ENCODE measurements at regions not wholly inside any gene's neighbourhood (a gene's known extent, or its start where the extent isn't known, plus 50 kb on each side); places are given as distances from the start of the nearest gene placed in this dataset.
A peak's percentile ranks its signal among the peaks of the same experiment; 100 is the strongest.

DNA sequence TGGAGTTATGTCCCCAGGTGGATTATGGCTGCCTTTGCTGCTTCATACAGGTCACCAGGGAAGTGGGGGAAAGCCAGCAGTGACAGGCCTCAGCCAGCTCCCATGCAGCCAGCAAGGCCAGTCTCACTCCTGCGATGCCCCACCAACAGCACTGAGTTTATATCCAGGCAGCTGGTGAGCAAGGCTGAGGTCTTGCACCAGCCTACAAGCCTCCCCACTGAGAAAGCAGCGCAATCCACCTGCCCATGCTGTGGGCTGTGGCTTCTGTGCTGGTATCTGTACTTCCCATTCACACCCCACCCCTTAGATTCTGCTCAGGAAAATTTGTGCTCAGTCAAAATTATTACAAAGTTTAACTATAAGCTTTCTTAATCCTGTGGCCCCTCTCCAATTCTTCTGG is 153.5 kb downstream of the HHIP start:
- Histone ChIP-seq H3K36me3 (ENCODE audit: control insufficient read depth, insufficient read depth, low read length) (no peaks in the 10 kb centered on the region), H3K27me3 (ENCODE audit: control insufficient read depth, insufficient read depth, low read length) (no peaks in the 10 kb centered on the region), H3K4me3 (ENCODE audit: low read length) (no peak overlapping the region), H3K9me3 (replicated peaks; ENCODE audit: control insufficient read depth, low read depth, low read length) (peaks cover 2% of the 10 kb centered on the region), H3K4me1 (ENCODE audit: control insufficient read depth, insufficient read depth, low read length) (no peaks in the 10 kb centered on the region), H3K27ac (ENCODE audit: low read length) (no peak overlapping the region)
- 79% methylated on average over 2 of the region's 2 CpGs for WGBS (ENCODE audit: insufficient coverage)
- no peak for DNase-seq

DNA sequence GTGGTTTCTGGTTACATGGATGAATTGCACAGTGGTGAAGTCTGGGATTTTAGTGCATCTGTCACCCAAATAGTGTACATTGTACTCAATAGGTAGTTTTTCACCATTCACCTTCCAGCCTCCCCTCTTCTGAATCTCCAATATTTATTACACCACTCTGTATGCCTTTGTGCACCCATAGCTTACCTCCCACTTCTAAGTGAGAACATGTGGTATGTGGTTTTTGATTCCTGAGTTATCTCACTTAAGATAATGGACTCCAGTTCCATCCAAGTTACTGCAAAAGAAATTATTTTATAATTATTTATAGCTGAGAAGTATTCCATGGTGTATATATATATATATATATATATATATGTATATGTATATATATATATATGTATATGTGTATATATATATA is 155.8 kb downstream of the HHIP start:
- DNase-seq, result no peak
- H3K9me3 ChIP-seq (replicated peaks; ENCODE audit: control insufficient read depth, low read depth, low read length), result peaks cover 11% of the 10 kb centered on the region
- no peak overlapping the region for H3K4me3 ChIP-seq (ENCODE audit: low read length)

DNA sequence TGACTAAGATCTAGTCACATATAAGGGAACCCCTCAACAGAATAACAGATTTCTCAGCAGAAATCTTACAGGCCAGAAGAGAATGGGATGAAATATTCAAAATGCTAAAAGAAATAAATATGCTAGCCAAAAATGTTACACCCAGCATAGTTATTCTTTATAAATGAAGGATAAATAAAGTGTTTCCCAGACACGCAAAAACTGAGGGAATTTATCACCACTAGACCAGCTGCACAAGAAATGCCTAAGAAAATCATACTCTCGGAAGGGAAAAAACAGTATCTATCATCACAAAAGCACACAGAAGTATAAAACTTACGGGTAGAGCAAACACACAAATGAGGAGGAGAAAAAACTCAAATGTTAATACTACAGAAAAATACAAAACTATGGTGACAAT is 162.1 kb downstream of the HHIP start:
- Histone ChIP-seq H3K27me3 (ENCODE audit: control insufficient read depth, insufficient read depth, low read length) (no peaks in the 10 kb centered on the region), H3K9me3 (replicated peaks; ENCODE audit: control insufficient read depth, low read depth, low read length) (peaks cover 25% of the 10 kb centered on the region), H3K4me3 (ENCODE audit: low read length) (no peak overlapping the region), H3K36me3 (ENCODE audit: control insufficient read depth, insufficient read depth, low read length) (no peaks in the 10 kb centered on the region), H3K27ac (ENCODE audit: low read length) (no peak overlapping the region), H3K4me1 (ENCODE audit: control insufficient read depth, insufficient read depth, low read length) (no peaks in the 10 kb centered on the region)
- WGBS (ENCODE audit: insufficient coverage), result no CpG with 5 or more reads among the region's 3 CpGs
- no peak for DNase-seq

More for the DNA sequence above, 155.8 kb downstream of the HHIP start:
- H3K4me1 ChIP-seq (ENCODE audit: control insufficient read depth, insufficient read depth, low read length), result no peaks in the 10 kb centered on the region
- no peak overlapping the region for H3K27ac ChIP-seq (ENCODE audit: low read length)
- H3K27me3 ChIP-seq (ENCODE audit: control insufficient read depth, insufficient read depth, low read length), result no peaks in the 10 kb centered on the region
- no peaks in the 10 kb centered on the region for H3K36me3 ChIP-seq (ENCODE audit: control insufficient read depth, insufficient read depth, low read length)

DNA sequence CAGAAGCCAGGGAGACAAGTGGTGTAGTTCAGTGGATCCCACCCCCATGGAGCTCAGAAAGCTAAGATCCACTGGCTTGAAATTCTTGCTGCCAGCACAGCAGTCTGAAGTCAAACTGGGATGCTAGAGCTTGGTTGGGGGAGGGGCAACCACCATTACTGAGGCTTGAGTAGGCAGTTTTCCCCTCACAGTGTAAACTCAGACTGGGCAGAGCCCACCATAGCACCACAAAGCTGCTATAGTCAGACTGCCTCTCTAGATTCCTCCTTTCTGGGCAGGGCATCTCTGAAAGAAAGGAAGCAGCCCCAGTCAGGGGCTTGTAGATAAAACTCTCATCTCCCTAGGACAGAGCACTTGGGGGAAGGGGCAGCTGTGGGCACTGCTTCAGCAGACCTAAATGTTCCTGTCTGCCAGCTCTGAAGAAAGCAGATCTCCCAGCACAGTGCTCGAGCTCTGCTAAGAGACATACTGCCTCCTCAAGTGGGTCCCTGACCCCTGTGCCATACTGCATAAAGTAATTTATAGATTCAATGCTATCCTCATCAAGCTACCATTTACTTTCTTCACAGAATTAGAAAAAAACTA is 163.2 kb downstream of the HHIP start:
- Histone ChIP-seq H3K27ac (ENCODE audit: low read length) (no peak overlapping the region), H3K27me3 (ENCODE audit: control insufficient read depth, insufficient read depth, low read length) (no peaks in the 10 kb centered on the region), H3K4me1 (ENCODE audit: control insufficient read depth, insufficient read depth, low read length) (no peaks in the 10 kb centered on the region), H3K4me3 (ENCODE audit: low read length) (no peak overlapping the region), H3K9me3 (replicated peaks; ENCODE audit: control insufficient read depth, low read depth, low read length) (peaks cover 25% of the 10 kb centered on the region), H3K36me3 (ENCODE audit: control insufficient read depth, insufficient read depth, low read length) (no peaks in the 10 kb centered on the region)
- no CpG with 5 or more reads among the region's 1 CpG for WGBS (ENCODE audit: insufficient coverage)
- no peak for DNase-seq

DNA sequence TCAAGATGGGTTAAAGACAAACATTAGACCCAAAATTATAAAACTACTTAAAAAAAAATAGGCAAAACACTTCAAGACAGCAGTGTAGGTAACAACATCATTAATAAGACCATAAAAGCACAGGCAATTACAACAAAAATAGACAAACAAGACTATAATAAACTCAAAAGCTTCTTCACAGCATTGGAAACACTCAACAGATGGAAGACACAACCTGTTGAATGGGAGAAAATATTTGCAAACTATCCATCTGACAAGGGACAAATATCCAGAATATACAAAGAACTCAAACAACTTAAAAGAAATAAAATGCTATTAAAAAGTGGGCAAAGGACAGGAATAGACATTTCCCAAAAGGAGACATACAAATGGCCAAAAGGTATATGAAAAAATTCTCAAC is 170.7 kb downstream of the HHIP start:
- Histone ChIP-seq H3K4me1 (ENCODE audit: control insufficient read depth, insufficient read depth, low read length) (no peaks in the 10 kb centered on the region), H3K9me3 (replicated peaks; ENCODE audit: control insufficient read depth, low read depth, low read length) (no peaks in the 10 kb centered on the region), H3K27me3 (ENCODE audit: control insufficient read depth, insufficient read depth, low read length) (no peaks in the 10 kb centered on the region), H3K27ac (ENCODE audit: low read length) (no peak overlapping the region), H3K36me3 (ENCODE audit: control insufficient read depth, insufficient read depth, low read length) (no peaks in the 10 kb centered on the region), H3K4me3 (ENCODE audit: low read length) (no peak overlapping the region)
- no peak for DNase-seq

DNA sequence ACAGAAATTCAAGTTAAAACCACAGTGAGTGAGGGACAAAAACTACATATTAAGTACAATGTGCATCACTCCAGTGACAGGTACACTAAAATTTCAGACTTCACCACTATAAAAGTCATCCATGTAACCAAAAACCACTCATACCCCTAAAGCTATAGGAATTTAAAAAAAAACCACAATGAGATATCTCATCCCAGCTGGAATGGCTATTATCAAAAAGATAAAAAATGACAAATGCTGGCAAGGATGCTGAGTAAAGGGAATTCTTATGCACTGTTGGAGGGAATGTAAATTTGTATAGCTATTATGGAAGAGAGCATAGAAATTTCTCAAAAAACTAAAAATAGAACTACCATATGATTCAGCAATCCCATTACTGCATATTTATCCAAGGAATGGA is 171.1 kb downstream of the HHIP start:
- no peak for DNase-seq
- no peak overlapping the region for H3K27ac ChIP-seq (ENCODE audit: low read length)

DNA sequence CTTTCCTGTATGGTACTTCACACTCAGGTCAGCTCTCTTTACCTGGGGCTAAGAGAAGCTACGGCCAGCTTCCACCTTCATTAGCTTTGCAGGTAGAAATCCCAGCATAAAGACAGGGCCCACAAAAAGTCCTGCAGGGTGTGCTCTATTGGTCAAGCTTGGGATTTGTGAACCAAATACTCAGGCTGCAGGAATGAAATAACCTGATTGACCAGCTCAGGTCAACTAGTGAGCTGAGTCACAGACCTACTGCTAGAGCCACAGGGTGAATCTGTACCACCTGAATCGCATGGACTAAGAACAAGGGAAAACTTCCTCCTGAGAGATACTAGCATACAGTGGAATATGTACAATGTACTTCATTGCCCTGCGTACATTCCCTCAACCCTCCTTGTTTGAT is 172.2 kb downstream of the HHIP start:
- DNase-seq, result no peak
- no peaks in the 10 kb centered on the region for H3K9me3 ChIP-seq (replicated peaks; ENCODE audit: control insufficient read depth, low read depth, low read length)

More for the DNA sequence above, 171.1 kb downstream of the HHIP start:
- H3K4me1 ChIP-seq (ENCODE audit: control insufficient read depth, insufficient read depth, low read length), result no peaks in the 10 kb centered on the region
- no peak overlapping the region for H3K4me3 ChIP-seq (ENCODE audit: low read length)
- no peaks in the 10 kb centered on the region for H3K36me3 ChIP-seq (ENCODE audit: control insufficient read depth, insufficient read depth, low read length)
- H3K27me3 ChIP-seq (ENCODE audit: control insufficient read depth, insufficient read depth, low read length), result no peaks in the 10 kb centered on the region
- H3K9me3 ChIP-seq (replicated peaks; ENCODE audit: control insufficient read depth, low read depth, low read length), result no peaks in the 10 kb centered on the region

DNA sequence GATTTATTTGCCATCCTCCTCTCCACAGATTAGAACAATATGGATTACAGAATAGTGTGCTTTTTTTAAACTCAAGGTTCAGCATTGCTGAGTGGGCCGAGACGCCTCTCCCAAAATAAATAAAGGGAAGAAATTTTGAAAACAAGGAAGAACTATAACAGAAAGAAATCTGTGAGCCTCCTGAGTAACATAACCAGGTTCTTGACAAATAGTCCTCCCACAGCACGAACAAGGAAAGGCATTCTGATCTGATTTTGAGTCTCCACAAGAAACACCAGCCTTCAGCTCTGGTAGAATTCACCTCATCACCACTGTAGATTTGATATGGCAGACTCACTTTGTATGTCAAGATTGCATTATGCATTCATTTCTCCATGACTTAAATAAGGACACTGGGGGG is 173.6 kb downstream of the HHIP start:
- 60% methylated on average over 1 of the region's 3 CpGs for WGBS (ENCODE audit: insufficient coverage)
- Histone ChIP-seq H3K36me3 (ENCODE audit: control insufficient read depth, insufficient read depth, low read length) (no peaks in the 10 kb centered on the region), H3K27me3 (ENCODE audit: control insufficient read depth, insufficient read depth, low read length) (no peaks in the 10 kb centered on the region), H3K4me1 (ENCODE audit: control insufficient read depth, insufficient read depth, low read length) (no peaks in the 10 kb centered on the region), H3K9me3 (replicated peaks; ENCODE audit: control insufficient read depth, low read depth, low read length) (no peaks in the 10 kb centered on the region), H3K4me3 (ENCODE audit: low read length) (no peak overlapping the region), H3K27ac (ENCODE audit: low read length) (no peak overlapping the region)
- no peak for DNase-seq

More for the DNA sequence above, 172.2 kb downstream of the HHIP start:
- H3K4me1 ChIP-seq (ENCODE audit: control insufficient read depth, insufficient read depth, low read length), result no peaks in the 10 kb centered on the region
- no peaks in the 10 kb centered on the region for H3K27me3 ChIP-seq (ENCODE audit: control insufficient read depth, insufficient read depth, low read length)
- no peaks in the 10 kb centered on the region for H3K36me3 ChIP-seq (ENCODE audit: control insufficient read depth, insufficient read depth, low read length)
- H3K4me3 ChIP-seq (ENCODE audit: low read length), result no peak overlapping the region
- no peak overlapping the region for H3K27ac ChIP-seq (ENCODE audit: low read length)
- no CpG with 5 or more reads among the region's 3 CpGs for WGBS (ENCODE audit: insufficient coverage)

DNA sequence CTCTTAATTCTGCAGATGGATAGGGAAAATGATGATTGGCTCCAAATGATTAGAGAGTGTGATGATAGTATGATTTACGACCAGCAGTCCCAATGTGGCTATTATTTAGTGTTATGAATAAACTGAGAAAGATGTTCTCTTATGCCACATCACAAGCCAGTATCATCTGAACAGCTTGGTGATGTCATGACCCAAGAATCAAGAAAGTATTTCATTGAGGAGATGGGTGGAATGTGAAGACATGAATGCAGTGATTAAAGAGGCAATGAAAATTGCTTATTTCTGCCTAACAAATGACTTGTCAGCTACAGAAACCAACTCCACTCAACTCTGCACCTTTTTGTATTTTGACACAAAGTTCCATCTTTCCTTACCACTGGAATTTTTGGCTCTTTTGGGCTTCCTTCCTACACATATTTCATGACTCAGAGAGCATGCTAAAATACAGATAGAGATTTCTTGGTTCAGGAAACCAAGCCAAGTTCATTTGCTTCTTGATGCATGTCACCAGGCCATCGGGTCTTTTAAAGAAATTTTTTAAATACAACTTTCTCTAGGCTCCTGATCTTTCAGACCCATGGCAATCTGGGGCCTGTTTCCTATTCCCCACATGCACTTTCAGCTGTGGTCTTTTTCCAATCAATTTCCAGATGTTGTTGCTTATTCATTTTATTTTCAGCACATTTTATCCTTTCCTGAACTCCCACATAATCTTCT is 174.2 kb downstream of the HHIP start:
- 25% methylated on average over 1 of the region's 2 CpGs for WGBS (ENCODE audit: insufficient coverage)
- Histone ChIP-seq H3K36me3 (ENCODE audit: control insufficient read depth, insufficient read depth, low read length) (no peaks in the 10 kb centered on the region), H3K27ac (ENCODE audit: low read length) (peak overlapping the region; percentile 15), H3K4me1 (ENCODE audit: control insufficient read depth, insufficient read depth, low read length) (no peaks in the 10 kb centered on the region), H3K27me3 (ENCODE audit: control insufficient read depth, insufficient read depth, low read length) (no peaks in the 10 kb centered on the region), H3K9me3 (replicated peaks; ENCODE audit: control insufficient read depth, low read depth, low read length) (no peaks in the 10 kb centered on the region), H3K4me3 (ENCODE audit: low read length) (no peak overlapping the region)
- DNase-seq, result peak; percentile 79

DNA sequence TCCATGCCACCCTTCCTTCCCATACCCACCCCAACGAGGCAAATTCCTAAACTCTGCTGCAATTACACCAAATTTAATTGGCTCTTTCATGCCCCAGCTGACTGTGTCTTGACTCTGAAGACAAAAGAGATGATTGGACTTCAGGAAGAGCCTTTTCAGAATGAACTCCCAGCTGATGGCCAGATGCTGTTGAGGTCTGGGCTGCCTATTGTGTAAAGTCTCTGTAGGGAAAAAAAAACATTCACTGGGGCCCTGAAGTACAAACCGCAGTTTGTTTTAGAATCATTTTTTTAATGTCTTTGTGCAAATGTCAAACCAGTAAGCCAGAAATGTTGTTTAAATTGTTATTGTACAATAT is 174.8 kb downstream of the HHIP start:
- peak overlapping the region; percentile 15 for H3K27ac ChIP-seq (ENCODE audit: low read length)
- H3K36me3 ChIP-seq (ENCODE audit: control insufficient read depth, insufficient read depth, low read length), result no peaks in the 10 kb centered on the region
- no peaks in the 10 kb centered on the region for H3K27me3 ChIP-seq (ENCODE audit: control insufficient read depth, insufficient read depth, low read length)
- no peak overlapping the region for H3K4me3 ChIP-seq (ENCODE audit: low read length)
- 20% methylated on average over 1 of the region's 2 CpGs for WGBS (ENCODE audit: insufficient coverage)
- peak; percentile 91 for DNase-seq
- no peaks in the 10 kb centered on the region for H3K9me3 ChIP-seq (replicated peaks; ENCODE audit: control insufficient read depth, low read depth, low read length)
- H3K4me1 ChIP-seq (ENCODE audit: control insufficient read depth, insufficient read depth, low read length), result no peaks in the 10 kb centered on the region

DNA sequence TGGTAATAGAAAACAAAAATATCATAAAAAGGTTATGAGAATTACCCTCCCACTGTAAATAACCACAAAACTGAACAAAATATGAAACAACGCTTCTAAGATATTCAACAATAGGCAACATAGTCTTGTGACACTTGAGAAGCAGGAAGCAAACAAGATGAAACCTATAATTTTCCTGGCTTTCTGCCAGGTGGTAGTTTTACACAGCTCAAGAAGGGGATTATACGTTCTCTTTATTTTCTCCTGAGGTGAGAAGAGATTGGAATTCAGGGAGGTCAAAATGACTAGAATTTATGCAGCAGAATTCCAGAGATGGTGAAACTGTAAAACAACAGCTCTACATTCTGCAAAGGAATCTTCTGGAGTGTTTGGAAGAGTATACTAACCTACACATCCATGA is 186.0 kb downstream of the HHIP start:
- Histone ChIP-seq H3K9me3 (replicated peaks; ENCODE audit: control insufficient read depth, low read depth, low read length) (no peaks in the 10 kb centered on the region), H3K4me1 (ENCODE audit: control insufficient read depth, insufficient read depth, low read length) (no peaks in the 10 kb centered on the region), H3K27me3 (ENCODE audit: control insufficient read depth, insufficient read depth, low read length) (no peaks in the 10 kb centered on the region), H3K36me3 (ENCODE audit: control insufficient read depth, insufficient read depth, low read length) (no peaks in the 10 kb centered on the region), H3K4me3 (ENCODE audit: low read length) (no peak overlapping the region), H3K27ac (ENCODE audit: low read length) (no peak overlapping the region)
- peak; percentile 11 for DNase-seq
- no CpG with 5 or more reads among the region's 2 CpGs for WGBS (ENCODE audit: insufficient coverage)

Data from muscle of leg (tissue), 3 donors.